NCI-H2171 (cell line): ENCODE measurements at regions not wholly inside any gene's neighbourhood (a gene's known extent, or its start where the extent isn't known, plus 50 kb on each side); places are given as distances from the start of the nearest gene placed in this dataset.
"Not testable (repeated sequence)": the region's sequence is repeated elsewhere in the genome, so short reads cannot be mapped to it uniquely, and the experiment has no call there.

Source experiments
- DNase-seq: peaks from one replicate; lab custom pipeline; 2025; lab: John Stamatoyannopoulos, UW

DNA sequence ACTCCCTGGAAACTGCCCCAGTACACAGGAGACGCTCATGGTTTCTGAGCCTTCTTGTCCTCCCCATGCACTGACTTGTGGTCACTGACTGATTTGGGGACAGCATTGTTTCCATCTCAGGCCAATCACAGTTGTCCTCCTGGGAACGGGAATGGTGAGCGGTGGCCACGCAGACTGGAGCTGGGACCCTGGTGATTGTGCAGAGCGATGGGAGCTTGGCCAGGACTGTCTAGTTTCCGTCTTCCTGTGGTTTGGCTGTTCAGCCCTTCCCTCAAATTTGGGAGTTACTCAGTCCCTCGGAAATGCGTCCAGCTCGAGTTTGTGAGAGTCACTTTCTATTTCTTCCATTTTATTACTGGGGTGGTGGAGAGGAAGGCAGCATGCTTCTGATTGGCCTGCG is 250.9 kb downstream of the ACTR3B start:
- no peak for DNase-seq

DNA sequence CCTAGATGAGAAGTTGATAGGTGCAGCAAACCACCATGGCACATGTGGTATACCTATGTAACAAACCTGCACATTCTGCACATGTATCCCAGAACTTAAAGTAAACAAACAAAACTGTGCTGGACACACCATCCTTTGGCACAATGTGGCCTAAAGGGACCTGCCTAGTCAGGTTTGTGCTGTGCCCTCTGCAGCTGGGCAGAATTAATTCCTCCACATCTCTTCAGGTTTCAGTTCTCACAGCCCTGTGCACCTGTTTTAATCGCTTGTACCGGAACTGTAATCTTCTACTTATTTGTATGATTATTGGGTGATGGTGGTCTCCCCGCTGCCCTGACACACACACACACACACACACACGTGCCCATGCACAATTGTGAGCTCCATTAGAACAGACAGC is 252.7 kb downstream of the ACTR3B start:
- no peak for DNase-seq

DNA sequence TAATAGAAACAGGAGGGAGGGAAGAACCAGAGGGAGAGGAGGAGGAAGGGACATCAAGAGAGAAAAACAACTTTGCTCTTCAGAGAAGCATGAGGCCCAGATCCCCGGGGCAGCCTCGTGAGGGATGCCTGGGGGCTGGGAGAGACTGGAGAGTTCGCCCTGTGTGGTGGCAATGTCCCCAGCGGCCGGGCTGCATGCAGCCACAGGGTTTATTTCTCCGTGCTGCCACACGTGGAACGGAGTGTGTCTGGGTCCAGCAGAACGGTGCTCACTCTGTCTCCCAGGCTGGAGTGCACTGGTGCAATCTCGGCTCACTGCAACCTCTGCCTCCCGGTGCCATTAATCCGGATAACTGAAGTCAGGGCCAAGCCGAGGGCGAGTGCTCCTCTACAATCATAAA is 257.7 kb downstream of the ACTR3B start:
- no peak for DNase-seq

DNA sequence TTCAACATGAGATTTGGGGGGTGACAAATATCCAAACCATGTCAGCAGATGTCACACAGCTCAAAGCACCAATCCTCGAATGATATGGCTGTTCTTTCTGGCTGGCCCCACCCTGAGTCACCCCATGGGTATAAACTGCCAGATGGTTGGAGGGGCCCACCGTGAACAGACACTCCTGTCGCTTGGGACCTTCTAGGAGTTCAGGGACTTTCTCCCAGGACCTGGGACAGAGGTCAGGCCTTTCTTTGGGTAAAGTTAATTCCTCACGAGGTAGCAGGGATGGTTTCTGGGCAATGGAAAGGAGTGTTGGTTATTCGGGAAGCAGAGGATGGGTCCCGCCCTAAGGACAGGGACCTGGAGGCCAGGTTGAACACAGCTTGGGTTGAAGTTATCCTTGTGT is 262.0 kb downstream of the ACTR3B start:
- no peak for DNase-seq

DNA sequence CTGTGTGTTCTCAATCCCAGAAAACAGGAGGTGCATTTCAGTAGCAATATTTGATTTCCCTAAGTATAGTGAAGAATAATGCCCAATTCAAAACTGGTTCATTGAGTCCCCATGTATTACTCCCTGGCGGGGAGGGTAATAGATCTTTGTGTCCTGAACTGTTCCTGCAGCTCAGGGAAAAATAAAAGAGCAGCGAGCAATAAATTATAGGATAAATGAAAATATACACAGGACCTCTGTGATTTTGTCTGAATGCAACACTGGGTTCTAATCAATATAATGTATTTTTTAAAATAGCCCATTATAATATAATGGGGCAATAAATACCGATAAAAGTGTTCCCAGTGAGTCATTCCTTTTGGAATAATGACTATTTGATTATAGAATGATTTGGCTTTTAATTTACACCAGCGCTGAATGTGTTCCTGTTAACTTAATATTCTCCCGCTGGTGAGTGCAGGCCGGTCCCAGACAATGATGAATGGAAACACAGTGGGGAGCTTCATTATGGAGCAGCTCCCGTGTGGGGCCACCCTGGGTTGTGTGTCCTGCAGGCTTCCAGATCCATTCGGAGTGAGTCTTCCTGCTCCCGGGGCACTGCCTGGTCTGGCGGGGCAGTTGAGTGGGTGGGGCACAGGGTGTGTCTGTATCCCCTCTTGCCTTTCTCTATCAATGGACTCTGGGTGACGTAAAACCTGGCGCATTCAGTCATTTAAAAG is 263.1 kb downstream of the ACTR3B start:
- DNase-seq, result no peak

DNA sequence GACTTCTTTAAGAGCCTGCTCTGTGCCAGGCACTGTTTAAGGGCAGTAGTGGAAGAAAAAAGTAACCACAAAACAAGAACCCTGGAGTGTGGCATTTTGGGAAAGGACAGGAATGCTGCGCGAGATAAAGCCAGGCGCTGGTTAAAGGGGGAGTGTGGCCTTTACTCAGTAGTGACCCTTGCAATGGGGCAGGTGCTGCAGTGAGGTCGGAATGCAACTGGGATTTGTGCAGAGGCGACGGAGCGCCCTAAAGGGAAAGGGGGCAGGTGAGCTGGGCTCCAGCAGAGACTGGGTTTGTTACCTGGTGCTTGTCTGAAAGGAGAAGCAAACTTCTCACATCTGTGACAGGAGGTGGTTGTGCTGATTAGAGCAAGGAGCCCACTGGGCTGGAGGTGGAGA is 263.6 kb downstream of the ACTR3B start:
- no peak for DNase-seq

DNA sequence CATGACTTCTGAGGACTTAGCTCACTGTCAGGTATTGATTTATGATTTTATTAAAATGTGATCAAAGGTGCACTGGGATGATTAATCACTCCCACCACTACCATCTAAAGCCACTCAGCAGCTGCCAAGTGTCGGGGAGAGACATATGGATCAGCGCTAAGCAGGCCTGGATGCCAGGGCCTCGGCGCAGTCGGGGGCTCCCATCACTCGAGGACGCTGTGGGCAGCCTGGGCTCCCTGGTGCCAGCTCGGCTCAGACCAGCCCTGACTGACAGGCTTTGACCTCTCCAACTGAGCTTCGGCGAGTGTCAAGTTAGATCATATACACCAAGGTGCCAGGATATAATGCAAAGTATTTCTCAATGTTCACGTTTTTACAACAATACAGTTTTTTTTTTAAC is 267.7 kb downstream of the ACTR3B start:
- DNase-seq, result no peak

DNA sequence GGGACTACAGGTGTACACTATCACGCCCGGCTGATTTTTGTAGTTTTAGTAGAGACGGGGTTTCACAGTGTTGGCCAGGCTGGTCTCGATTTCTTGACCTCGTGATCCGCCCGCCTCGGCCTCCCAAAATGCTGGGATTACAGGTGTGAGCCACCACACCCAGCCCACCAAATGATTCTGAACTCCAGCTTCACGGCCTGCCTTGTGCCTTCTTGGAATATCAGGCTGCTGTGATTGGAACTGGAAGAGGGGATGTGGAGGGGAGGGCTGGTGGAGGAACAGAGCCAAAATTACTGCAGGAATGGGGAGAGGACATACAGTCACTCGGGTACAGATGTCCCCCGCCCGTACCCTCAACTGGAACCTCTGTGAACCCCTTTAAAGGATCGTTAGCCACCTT is 268.4 kb downstream of the ACTR3B start:
- no peak for DNase-seq

DNA sequence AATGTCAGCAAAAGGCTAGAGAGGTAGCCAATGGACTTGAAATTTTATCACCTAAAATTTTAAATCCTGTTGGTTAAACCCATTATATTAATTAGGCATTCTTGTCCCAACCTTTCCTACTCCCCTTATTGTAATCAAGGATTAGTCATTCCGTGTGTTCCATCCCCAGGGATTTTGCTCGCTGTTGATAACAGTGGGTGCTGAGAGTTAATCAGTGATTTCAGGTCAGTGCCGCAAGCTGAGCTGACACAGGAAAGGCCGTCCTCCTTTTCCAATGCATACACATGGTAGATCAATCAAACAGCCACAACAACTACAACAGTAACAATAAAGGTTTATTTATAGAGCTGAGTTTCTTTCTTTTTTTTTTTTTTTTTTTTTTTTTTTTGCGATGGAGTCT is 271.4 kb downstream of the ACTR3B start:
- DNase-seq, result no peak

DNA sequence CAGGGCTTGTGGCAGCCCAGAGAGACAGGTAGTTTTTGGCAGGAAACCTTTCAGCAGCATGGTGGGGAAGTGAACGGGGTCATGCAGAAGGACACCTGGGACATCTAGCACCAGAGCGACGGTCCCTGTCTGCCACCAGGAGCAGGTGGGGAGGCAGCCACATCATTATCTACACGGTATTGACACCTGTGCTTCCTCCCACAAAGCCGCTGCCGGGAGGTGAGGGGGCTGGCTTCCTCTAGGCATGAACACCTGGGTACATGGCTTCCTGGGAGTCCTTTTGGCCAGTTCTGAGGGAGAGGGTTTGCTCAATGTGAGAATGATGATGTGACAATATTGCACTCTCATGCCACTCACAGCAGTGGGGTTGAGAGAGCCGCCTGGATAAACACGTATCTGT is 275.2 kb downstream of the ACTR3B start:
- no peak for DNase-seq

DNA sequence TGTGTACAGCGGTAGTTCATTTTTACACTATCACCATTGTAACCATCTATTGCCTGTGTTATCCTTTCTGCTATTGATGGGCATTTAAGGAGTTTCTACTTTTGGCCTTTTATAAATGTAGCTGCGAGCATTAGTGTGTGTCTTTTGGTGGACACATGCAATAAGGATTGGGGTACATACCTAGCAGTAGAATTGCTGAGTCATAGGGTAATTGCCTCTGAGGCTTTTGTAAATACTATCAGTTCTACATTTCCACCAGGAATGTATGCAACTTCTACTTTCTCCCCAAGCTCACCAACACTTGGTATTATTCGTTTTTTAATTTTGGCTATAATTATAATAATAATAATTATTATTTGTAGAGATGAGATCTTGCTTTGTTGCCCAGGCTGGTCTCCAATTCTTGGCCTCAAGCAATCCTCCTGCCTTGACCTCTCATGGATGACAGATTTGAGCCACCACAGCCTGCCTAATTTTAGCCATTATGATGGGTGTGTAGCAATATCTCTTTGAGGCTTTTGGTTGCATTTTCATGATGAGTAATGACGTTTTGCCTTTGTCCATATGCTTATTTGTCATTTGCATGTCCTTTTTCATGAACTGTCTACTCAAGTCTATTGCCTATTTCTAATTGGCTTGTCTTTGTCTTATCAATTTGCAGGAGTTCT is 277.0 kb downstream of the ACTR3B start:
- DNase-seq, result no peak

DNA sequence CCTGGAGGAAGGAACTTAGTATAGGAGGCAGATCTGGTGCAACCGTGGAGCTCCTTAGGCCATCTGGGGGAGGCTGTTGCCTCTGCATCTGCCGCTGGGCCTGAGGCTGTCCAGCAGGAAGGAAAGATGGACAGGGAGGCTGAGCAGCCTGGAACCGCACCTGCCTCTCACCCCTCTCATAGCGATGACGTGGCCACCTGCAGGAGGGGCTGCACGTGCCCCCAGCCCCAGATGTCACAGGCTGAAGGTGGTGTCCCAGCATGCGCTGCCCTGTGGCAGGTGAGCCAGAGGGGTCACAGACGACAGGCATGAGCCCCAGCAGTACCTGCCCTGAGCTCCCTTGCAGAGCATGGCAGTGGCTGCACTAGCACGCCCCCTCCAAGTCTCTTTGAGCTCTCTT is 283.9 kb downstream of the ACTR3B start:
- no peak for DNase-seq

DNA sequence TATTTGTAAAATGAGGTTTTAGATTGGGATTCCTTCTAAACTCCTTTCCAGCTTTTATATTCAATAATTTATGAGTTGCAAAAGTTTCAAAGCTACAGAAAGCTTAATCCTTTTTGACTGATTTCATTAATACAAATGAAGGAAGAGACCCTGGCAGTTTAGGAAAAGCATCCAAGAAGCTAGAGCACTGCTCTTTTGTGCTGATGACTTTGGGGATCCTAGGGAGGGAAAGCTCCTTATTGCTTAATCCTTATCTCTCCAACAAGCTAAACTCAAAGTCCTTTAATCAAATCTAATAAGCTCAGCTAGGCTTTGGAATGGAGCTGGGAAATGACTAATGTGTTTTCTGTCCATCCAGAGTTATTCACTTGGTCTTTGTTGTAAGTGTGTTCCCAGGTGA is 285.4 kb downstream of the ACTR3B start:
- DNase-seq, result no peak

DNA sequence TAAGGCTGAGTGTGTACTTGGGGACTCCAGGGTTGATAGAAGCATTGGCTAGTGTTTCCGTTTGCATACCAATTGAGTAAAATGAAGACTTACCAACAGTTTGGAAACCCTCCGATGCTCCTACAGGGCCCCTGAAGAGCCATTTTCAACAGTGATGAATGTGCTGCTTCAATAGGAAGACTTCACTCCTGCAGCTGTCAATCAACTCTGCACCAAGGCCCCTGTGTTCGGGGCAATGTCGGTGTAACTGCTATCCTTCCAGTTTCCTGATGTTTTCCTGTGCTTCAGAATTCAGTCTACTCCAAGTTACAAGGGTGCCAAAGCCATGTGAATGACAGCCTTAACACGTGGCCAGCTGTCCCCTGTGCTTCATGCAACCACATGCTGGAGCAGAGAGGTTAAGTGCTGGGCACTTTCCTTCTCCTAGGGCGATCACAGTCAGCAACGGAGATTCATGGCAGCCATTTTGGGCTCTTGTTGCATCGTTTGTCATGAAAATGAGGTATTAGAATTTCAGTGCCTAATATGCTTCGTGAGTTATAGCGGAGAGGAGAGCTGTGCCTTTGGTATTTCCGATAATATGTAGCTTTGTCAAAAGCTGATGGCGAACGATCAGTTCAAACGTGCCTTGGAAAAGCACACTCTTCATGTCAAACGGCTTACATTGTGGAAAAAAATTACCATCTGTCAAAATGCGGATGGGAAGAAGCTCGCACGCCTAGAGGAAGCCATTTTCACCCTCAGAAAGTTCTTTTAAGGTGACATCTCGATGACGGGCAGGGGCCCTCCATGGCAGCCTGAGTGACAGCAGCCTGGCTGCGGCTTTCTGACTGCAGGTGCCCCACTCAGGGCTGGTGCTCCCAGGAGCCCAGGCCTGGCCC is 287.8 kb downstream of the ACTR3B start:
- no peak for DNase-seq

DNA sequence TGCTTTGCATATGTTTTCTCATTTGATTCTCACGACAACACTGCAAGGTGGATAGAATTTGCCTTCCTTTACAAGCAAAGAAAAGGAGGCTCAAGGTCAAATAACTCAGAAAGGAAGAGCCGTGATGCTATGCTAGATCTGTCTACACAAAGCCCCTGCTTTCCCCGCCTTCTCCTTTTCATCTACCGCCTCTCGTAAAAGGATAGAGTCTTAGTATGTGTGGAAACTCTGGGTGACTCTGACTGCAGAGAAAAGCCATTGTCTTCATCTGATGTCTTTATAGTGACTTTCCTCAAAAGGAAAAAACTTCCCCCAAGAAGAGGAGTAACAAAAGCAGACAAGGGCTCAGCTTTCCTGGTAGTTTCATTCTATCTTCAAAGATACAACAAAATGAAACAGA is 292.7 kb downstream of the ACTR3B start:
- no peak for DNase-seq

DNA sequence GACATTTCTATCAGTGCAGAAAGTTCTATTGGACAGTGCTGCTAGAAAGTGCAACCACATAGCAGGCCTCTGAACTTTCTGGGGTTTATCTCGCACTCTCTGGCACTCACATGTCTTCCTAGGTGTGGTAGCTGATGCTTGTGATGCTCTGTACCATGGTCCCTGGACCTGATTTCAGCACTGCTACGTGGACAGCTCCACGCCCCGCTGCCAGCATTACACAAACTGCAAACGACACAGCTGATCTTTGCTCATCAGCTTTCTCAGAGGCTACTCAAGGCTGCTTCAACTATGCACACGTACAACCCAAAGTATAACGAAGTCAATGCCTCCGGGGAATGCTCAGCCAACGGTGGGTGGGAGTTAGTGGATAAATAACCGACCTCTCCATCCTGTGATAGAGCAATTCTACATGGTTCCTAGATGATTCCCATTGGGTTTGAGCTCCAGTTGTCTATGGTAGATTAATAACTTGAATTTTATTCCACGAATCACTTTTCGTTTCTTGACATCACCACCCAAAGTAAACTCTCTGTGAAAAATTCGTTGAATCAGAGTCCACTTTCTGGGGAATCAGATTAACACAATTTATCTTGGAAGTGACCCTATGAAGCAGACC is 302.5 kb downstream of the ACTR3B start:
- no peak for DNase-seq

DNA sequence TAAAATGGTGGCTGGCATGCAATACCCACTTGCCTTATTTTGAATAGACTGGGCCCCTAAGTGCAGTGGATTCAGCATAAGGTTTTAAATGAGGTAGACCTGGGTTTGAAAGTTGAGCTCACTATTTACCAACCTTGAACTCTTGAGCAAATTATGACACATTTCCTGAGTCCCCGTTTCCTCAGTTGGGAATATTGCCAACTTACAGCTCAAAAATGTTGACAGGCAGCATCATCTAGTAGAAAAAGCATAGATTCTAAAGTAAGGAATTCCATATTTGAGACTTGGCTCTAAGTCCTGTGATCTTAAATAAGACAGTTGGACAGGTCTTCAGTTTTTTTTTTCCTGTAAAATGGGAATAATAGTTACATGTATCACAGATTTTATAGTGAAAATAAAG is 305.5 kb downstream of the ACTR3B start:
- no peak for DNase-seq

DNA sequence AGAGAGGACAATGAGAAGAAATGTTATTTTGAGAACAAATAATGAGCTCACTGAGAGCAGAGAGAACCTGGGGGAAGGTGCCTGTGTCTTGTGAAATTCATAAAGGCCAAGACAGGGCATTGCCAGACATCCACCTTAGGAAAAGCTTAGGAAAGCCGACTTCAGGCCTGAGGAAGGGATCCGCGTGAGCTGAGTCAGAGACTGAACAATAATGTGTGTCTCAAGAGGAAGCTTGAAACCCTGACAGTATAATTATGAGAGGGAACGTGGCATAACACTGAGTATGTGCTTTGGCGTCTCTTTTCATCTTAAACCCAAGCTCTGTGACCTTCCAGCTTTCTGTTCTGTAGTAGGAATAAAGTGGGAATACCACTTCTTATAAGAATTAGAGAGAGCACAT is 307.2 kb downstream of the ACTR3B start:
- no peak for DNase-seq

DNA sequence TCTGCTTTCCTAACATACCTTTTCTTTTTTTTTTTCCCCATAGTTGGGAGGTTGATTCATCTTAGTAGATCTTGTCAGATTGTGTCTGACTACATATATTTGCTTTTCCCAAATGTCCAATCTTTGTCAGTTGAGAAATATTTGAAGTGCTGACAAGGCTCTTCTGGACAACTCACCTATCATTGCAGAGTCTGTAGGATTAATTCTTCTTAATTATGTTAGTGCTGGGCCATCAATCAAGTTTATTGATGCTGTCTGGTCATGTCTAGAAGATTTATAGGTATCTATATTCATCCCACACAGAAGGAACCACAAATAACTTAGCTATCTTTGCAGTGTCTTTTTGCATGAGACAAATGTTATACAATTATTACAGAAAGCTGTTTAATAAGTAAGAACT is 310.6 kb downstream of the ACTR3B start:
- DNase-seq, result no peak

DNA sequence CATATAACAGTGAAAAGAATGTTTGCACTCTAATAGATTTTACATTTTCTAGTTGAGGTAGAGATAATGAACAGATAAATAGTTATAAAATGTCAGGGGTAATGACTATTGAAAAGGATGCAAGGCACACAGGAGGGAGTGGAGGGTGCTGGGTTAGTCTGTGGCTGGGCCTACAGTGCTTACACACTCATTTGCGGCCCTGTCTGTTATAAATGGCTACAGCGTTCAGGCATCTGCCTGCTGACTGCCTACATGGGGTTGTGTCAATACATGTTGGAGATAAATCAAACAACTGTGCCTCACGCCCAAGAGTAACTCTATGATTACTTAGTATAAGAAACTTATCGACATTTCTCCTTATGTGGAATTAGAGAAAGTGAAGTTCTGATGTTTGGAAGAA is 313.3 kb downstream of the ACTR3B start:
- no peak for DNase-seq

DNA sequence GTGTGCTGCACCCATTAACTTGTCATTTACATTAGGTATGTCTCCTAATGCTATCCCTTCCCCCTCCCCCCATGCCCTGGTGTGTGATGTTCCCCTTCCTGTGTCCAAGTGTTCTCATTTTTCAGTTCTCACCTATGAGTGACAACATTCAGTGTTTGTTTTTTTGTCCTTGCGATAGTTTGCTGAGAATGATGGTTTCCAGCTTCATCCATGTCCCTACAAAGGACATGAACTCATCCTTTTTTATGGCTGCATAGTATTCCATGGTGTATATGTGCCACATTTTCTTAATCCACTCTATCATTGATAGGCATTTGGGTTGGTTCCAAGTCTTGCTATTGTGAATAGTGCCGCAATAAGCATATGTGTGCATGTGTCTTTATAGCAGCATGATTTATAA is 316.7 kb downstream of the ACTR3B start:
- DNase-seq, result not testable (repeated sequence)

DNA sequence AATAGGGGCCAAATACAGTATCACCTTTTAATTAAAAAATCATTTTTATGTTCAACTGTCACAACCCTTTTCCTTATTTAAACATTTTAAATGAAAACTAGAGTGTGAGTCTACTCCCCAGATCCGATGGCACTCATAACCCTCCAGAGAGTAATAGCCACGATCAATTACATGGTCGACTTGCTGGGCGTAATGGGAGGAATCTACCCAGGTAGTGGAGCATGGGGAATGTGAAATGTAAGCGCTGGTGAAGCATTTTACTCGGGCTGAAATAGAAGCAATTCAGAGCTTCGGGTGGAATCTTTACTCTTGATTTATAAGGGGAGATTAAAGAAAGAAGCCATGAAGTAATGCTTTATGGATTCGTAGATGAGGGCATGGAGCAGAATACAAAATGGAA is 321.9 kb downstream of the ACTR3B start:
- DNase-seq, result no peak

DNA sequence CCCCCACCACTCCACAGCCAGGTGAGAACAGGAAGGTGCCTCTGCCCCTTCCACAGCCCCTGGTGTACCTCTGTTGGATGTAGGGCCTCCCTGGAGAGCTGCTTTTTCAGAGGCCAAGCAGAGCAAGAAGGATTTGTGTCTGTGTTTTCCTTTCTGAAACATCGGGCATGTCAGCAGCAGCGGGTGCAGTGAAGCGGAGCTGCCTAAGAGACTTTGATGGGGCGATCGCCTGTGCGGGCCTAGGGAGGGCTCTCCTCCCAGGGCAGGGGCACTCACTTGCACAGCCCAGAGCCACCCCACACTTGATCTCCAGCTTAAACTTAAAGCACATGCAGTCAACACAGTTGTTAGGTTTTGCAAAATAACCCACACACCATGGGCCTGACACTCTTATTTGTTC is 324.7 kb downstream of the ACTR3B start:
- no peak for DNase-seq
